ENCODE measurements at regions not wholly inside any gene's neighbourhood (a gene's known extent, or its start where the extent isn't known, plus 50 kb on each side); places are given as distances from the start of the nearest gene placed in this dataset.

- no peak for TF ChIP-seq CTCF (IDR thresholded peaks at IDR 0.05; ENCODE audit: insufficient read depth, low read length, poor library complexity, severe bottlenecking)
- H3K4me3 ChIP-seq (ENCODE audit: low read depth, low read length) = no peak overlapping the region
- no peak for DNase-seq (ENCODE audit: low read depth)
- H3K36me3 ChIP-seq (ENCODE audit: control insufficient read depth, insufficient read depth, low read length) = no peaks in the 10 kb centered on the region
- H3K27me3 ChIP-seq (ENCODE audit: control insufficient read depth, insufficient read depth, low read length) = peaks cover 14% of the 10 kb centered on the region
Observed at GRCh38 chr4:152162331-152162697, 373.6 kb downstream of the FBXW7 start.

- TF ChIP-seq CTCF (IDR thresholded peaks at IDR 0.05; ENCODE audit: insufficient read depth, low read length, poor library complexity, severe bottlenecking) = no peak
- Histone ChIP-seq H3K27me3 (ENCODE audit: control insufficient read depth, insufficient read depth, low read length) (peaks cover 11% of the 10 kb centered on the region), H3K4me3 (ENCODE audit: low read depth, low read length) (no peak overlapping the region), H3K36me3 (ENCODE audit: control insufficient read depth, insufficient read depth, low read length) (no peaks in the 10 kb centered on the region)
- DNase-seq (ENCODE audit: low read depth) = no peak
Observed at GRCh38 chr4:152161676-152162330, 374.1 kb downstream of the FBXW7 start.

- Histone ChIP-seq H3K4me3 (ENCODE audit: low read depth, low read length) (no peak overlapping the region), H3K36me3 (ENCODE audit: control insufficient read depth, insufficient read depth, low read length) (no peaks in the 10 kb centered on the region), H3K27me3 (ENCODE audit: control insufficient read depth, insufficient read depth, low read length) (peaks cover 11% of the 10 kb centered on the region)
- DNase-seq (ENCODE audit: low read depth) = no peak
- TF ChIP-seq CTCF (IDR thresholded peaks at IDR 0.05; ENCODE audit: insufficient read depth, low read length, poor library complexity, severe bottlenecking) = no peak
Observed at GRCh38 chr4:152160225-152160800, 375.6 kb downstream of the FBXW7 start.

- TF ChIP-seq CTCF (IDR thresholded peaks at IDR 0.05; ENCODE audit: insufficient read depth, low read length, poor library complexity, severe bottlenecking) = no peak
- no peak overlapping the region for H3K4me3 ChIP-seq (ENCODE audit: low read depth, low read length)
- no peak for DNase-seq (ENCODE audit: low read depth)
- peaks cover 11% of the 10 kb centered on the region for H3K27me3 ChIP-seq (ENCODE audit: control insufficient read depth, insufficient read depth, low read length)
- H3K36me3 ChIP-seq (ENCODE audit: control insufficient read depth, insufficient read depth, low read length) = no peaks in the 10 kb centered on the region
Observed at GRCh38 chr4:152159773-152160172, 376.1 kb downstream of the FBXW7 start.

- peaks cover 10% of the 10 kb centered on the region for H3K27me3 ChIP-seq (ENCODE audit: control insufficient read depth, insufficient read depth, low read length)
- DNase-seq (ENCODE audit: low read depth) = no peak
- no peak for TF ChIP-seq CTCF (IDR thresholded peaks at IDR 0.05; ENCODE audit: insufficient read depth, low read length, poor library complexity, severe bottlenecking)
- H3K4me3 ChIP-seq (ENCODE audit: low read depth, low read length) = no peak overlapping the region
- H3K36me3 ChIP-seq (ENCODE audit: control insufficient read depth, insufficient read depth, low read length) = no peaks in the 10 kb centered on the region
Observed at GRCh38 chr4:152158225-152158624, 377.7 kb downstream of the FBXW7 start.

GRCh38 chr4:152157629-152158028, 378.3 kb downstream of the FBXW7 start:
- no peak for DNase-seq (ENCODE audit: low read depth)
- no peak for TF ChIP-seq CTCF (IDR thresholded peaks at IDR 0.05; ENCODE audit: insufficient read depth, low read length, poor library complexity, severe bottlenecking)
- H3K36me3 ChIP-seq (ENCODE audit: control insufficient read depth, insufficient read depth, low read length) = no peaks in the 10 kb centered on the region
- H3K27me3 ChIP-seq (ENCODE audit: control insufficient read depth, insufficient read depth, low read length) = peaks cover 8% of the 10 kb centered on the region
- no peak overlapping the region for H3K4me3 ChIP-seq (ENCODE audit: low read depth, low read length)
